C4-2B (cell line): ENCODE measurements at regions not wholly inside any gene's neighbourhood (a gene's known extent, or its start where the extent isn't known, plus 50 kb on each side); places are given as distances from the start of the nearest gene placed in this dataset.

Source experiments
- ZFX ChIP-seq: fragments of 450-650 bp; IDR thresholded peaks from 2 replicates; pipeline ENCODE4 v1.6.1; 2017
- TF ChIP-seq, protein P1 (sequence below): fragments of 450-650 bp; conservative IDR thresholded peaks from 2 replicates; pipeline ENCODE4 v1.5.1; 2017; ENCODE audit warnings: mild to moderate bottlenecking

DNA sequence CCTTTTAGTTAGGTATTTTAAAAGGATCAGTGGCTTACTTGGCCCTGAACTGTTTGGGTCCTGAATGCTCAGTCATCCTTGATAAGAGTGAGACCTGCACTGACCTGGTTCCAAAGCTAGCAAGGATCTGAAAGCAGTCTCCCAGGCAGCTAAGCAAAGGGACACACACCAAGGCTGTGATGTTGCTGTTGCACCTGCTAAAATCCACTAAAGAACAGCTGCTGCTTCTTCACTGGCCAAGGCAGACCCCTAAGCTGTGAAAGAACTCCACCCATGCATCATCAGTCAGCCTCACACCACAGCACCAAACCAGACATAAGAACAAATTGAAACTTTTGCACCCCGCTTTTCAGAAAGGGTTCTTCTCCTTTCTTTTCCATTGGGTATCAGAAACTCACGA, 213.4 kb upstream of the STT3B start:
- TF ChIP-seq, protein P1, sequence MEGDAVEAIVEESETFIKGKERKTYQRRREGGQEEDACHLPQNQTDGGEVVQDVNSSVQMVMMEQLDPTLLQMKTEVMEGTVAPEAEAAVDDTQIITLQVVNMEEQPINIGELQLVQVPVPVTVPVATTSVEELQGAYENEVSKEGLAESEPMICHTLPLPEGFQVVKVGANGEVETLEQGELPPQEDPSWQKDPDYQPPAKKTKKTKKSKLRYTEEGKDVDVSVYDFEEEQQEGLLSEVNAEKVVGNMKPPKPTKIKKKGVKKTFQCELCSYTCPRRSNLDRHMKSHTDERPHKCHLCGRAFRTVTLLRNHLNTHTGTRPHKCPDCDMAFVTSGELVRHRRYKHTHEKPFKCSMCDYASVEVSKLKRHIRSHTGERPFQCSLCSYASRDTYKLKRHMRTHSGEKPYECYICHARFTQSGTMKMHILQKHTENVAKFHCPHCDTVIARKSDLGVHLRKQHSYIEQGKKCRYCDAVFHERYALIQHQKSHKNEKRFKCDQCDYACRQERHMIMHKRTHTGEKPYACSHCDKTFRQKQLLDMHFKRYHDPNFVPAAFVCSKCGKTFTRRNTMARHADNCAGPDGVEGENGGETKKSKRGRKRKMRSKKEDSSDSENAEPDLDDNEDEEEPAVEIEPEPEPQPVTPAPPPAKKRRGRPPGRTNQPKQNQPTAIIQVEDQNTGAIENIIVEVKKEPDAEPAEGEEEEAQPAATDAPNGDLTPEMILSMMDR: no peak
- no peak for TF ChIP-seq ZFX
